K562 (cell line): ENCODE measurements at regions not wholly inside any gene's neighbourhood (a gene's known extent, or its start where the extent isn't known, plus 50 kb on each side); places are given as distances from the start of the nearest gene placed in this dataset.
A peak's percentile ranks its signal among the peaks of the same experiment; 100 is the strongest.

ENCODE experiments used
- ATF1 ChIP-seq, 2 experiments: fragments of 450-650 bp in 1 of 2; IDR thresholded peaks; 2 replicates each; pipeline ENCODE4 v1.6.1; 2016; ENCODE audit warnings: missing compliant biosample characterization in 1 of 2, missing genetic modification characterization in 1 of 2
- ATF2 ChIP-seq: sonication (generic); formaldehyde crosslinking; IDR thresholded peaks from 2 replicates; pipeline ENCODE4 v1.8.1; 2022; ENCODE audit warnings: missing genetic modification reagents
- CCNT2 ChIP-seq: IDR thresholded peaks from 2 replicates; pipeline ENCODE4 v1.6.1; 2011; ENCODE audit warnings: borderline replicate concordance, low read depth, mild to moderate bottlenecking, moderate library complexity, mixed read lengths, low read length; ENCODE audit not compliant: insufficient read length; ENCODE audit errors: extremely low read depth
- CXXC5 ChIP-seq: fragments of 250-450 bp; sonication (Bioruptor Pico); IDR thresholded peaks from 2 replicates; pipeline ENCODE4 v1.8.0; 2022; ENCODE audit warnings: inconsistent platforms, mild to moderate bottlenecking, moderate library complexity
- DEAF1 ChIP-seq: fragments of 450-650 bp; formaldehyde crosslinking; IDR thresholded peaks from 2 replicates; pipeline ENCODE4 v1.4.0; 2020; ENCODE audit warnings: mild to moderate bottlenecking, moderate library complexity
- DIDO1 ChIP-seq: fragments of 450-650 bp; IDR thresholded peaks from 2 replicates; pipeline ENCODE4 v1.6.1; 2016; ENCODE audit warnings: low read depth, missing biosample characterization, missing genetic modification characterization
- LEF1 ChIP-seq: fragments of 450-650 bp; IDR thresholded peaks from 2 replicates; pipeline ENCODE4 v1.6.1; 2016; ENCODE audit warnings: mild to moderate bottlenecking
- NFE2 ChIP-seq: IDR thresholded peaks from 2 replicates; pipeline ENCODE4 v1.6.1; 2014; ENCODE audit warnings: antibody characterized with exemption, low read depth
- NFIX ChIP-seq: fragments of 250-450 bp; sonication (Bioruptor Pico); IDR thresholded peaks from 2 replicates; pipeline ENCODE4 v1.4.0; 2020; ENCODE audit warnings: low read depth, mild to moderate bottlenecking, moderate library complexity
- RFX7 ChIP-seq: fragments of 250-450 bp; sonication (Bioruptor Pico); IDR thresholded peaks from 2 replicates; pipeline ENCODE4 v1.5.1; 2021; ENCODE audit warnings: mild to moderate bottlenecking
- TAF9B ChIP-seq: fragments of 450-650 bp; IDR thresholded peaks from 2 replicates; pipeline ENCODE4 v1.6.1; 2018; ENCODE audit warnings: mild to moderate bottlenecking; ENCODE audit not compliant: partially characterized antibody
- THAP12 ChIP-seq: fragments of 250-450 bp; sonication (Bioruptor Pico); IDR thresholded peaks from 2 replicates; pipeline ENCODE4 v1.9.0; 2021; ENCODE audit warnings: mild to moderate bottlenecking, inconsistent platforms
- THRAP3 ChIP-seq: fragments of 450-650 bp; IDR thresholded peaks from 2 replicates; pipeline ENCODE4 v1.6.1; 2016; ENCODE audit warnings: mild to moderate bottlenecking, inconsistent platforms, borderline replicate concordance
- THRB ChIP-seq: fragments of 450-650 bp; formaldehyde crosslinking; conservative IDR thresholded peaks from 2 replicates; pipeline ENCODE4 v1.4.0; 2022; ENCODE audit warnings: mild to moderate bottlenecking, missing genetic modification characterization
- ZNF263 ChIP-seq: sonication (generic); formaldehyde crosslinking; IDR thresholded peaks from 2 replicates; pipeline ENCODE4 v1.8.0; 2022; ENCODE audit warnings: mild to moderate bottlenecking, missing genetic modification reagents, borderline replicate concordance
- ZNF57 ChIP-seq: fragments of 450-650 bp; formaldehyde crosslinking; IDR thresholded peaks from 2 replicates; pipeline ENCODE4 v1.4.0; 2020; ENCODE audit warnings: mild to moderate bottlenecking, moderate library complexity
- ZNF639 ChIP-seq, 2 experiments: fragments of 200-800 bp in 1 of 2; sonication (Bioruptor generic) in 1 of 2; sonication (generic) in 1 of 2; formaldehyde crosslinking in 1 of 2; IDR thresholded peaks in 1 of 2; conservative IDR thresholded peaks in 1 of 2; 2 replicates each; pipeline versions ENCODE4 v1.5.0 to v1.6.1; 2016 to 2020; ENCODE audit warnings: missing compliant biosample characterization in 1 of 2, missing genetic modification characterization in 1 of 2, missing genetic modification reagents in 1 of 2

- no peak for TF ChIP-seq ATF2 (CRISPR knock-in tag)
- TF ChIP-seq THRAP3: no peak
- peak; percentile 49; the same call in 1 of the 2 replicates for TF ChIP-seq CXXC5 (CRISPR knock-in tag)
- no peak for TF ChIP-seq ZNF639 (CRISPR knock-in tag; conservative IDR thresholded peaks at IDR 0.05 in 1 of 2, IDR thresholded peaks at IDR 0.05 in 1 of 2)
- no peak for TF ChIP-seq ZNF263
- TF ChIP-seq NFIX (CRISPR knock-in tag): no peak
- TF ChIP-seq THAP12: no peak
- TF ChIP-seq LEF1: peak; percentile 64
- TF ChIP-seq ZNF57: no peak
- TF ChIP-seq THRB: no peak
- TF ChIP-seq NFE2: no peak
- no peak for TF ChIP-seq DEAF1
- no peak for TF ChIP-seq RFX7 (CRISPR knock-in tag)
- TF ChIP-seq DIDO1 (tag): no peak
- TF ChIP-seq TAF9B: no peak
- no peak for TF ChIP-seq CCNT2
- TF ChIP-seq ATF1 (CRISPR knock-in tag; IDR thresholded peaks at IDR 0.05): no peak
- TF ChIP-seq ATF1 (tag; IDR thresholded peaks at IDR 0.05): no peak
Measured at GRCh38 chr5:89418407-89419085, 535.6 kb upstream of the MEF2C start (continued).
